ENCODE measurements at regions not wholly inside any gene's neighbourhood (a gene's known extent, or its start where the extent isn't known, plus 50 kb on each side); places are given as distances from the start of the nearest gene placed in this dataset.
"Not testable (repeated sequence)": the region's sequence is repeated elsewhere in the genome, so short reads cannot be mapped to it uniquely, and the experiment has no call there.

DNA sequence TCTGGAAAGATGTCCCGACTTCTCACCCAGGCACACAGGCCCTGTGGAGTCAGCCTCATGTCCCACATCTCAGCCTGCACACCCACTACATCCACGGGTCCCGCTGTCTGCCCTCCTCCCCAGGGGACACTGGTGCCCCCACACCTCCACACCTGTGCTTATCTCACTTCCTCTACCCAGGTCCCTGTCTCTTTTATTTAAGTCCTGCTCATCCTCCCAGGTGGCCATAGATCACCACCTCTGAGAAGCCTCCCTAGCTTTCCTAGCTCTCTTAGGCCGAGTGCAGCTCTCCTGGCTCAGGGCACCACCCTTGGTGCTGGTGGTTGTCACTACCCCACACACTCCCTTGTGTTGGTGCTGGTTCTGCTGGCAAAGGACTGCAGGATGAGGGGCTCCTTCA is 143.6 kb upstream of the PITX1 start:
- DNase-seq = no peak

DNA sequence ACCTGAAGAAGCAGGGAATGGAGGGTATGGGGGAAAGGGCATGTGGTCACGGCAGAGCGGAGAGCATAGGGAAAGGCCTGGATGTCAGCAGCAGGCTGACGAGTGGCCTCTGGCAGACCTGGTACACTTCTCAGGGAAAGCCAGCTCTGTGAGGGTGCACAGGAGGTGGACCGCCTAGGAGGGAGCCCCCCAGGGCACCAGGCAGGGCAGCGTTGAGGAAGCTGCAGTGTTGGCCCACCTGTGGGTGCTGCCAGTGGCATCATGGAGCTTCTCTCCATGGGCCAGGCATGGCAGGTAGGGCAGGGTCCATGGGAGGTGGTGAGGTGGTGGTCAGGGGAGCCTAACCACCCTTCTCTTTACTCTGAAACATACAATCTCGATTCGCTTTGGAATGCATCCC is 143.0 kb upstream of the PITX1 start:
- no peak for DNase-seq

GRCh38 chr5:135174315-135175096 is 140.5 kb upstream of the PITX1 start:
- DNase-seq = no peak

- no peak for DNase-seq
Measured at GRCh38 chr5:135173662-135174290, 139.7 kb upstream of the PITX1 start.

DNA sequence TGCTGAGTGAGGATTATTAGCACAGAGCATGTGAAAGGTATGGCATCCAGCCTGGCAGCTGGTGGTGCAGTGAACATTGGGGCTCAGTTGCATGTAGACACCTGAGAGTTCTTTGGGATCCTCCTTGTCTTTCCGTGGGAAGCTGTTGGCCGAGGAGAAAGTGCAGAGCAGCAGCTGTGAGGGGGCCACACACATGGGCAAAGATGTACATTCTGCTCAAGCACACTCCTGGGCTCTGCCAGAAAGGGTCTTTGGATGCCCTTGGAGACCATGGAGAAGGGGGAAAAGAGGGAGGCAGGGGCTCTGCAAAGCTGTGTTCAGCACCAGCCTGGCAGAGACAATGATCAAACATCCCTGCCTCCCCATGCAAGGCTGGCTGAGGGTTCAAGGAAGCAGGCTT is 138.7 kb upstream of the PITX1 start:
- no peak for DNase-seq

DNA sequence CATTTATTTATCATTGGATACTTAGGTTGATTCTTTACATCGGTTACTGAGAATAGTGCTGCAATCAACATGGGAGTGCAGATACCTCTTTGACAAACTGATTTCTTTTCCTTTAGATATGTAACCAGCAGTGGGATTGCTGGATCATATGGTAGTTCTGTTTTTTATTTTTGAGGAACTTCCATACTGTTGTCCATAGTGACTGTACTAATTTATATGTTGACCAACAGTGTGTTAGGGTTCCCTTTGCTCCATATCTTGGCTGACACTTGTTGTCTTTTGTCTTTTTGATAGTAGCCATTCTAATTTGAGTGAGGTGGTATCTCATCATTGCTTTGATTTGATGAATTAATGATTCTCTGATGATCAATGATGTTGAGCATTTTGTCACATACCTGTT is 137.3 kb upstream of the PITX1 start:
- no peak for DNase-seq

DNA sequence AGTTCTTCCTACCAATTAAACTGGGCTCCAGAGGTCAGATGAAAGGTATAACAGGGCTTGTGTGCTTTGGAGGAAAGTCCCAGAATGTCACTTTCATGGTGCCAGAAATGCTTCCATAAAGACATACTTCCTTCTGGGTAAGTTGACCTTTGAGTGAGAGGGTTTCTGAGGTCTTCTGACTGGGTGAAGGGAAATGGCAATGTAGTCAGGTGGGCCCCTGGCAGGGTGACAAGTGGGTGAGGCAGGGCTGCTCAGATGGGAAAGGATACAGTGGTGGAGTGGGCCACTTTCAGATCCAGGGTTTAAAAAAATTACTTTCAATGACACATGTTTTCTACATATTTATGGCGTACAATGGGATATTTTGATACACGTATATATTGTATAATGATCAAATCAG is 136.5 kb upstream of the PITX1 start:
- DNase-seq = no peak

DNA sequence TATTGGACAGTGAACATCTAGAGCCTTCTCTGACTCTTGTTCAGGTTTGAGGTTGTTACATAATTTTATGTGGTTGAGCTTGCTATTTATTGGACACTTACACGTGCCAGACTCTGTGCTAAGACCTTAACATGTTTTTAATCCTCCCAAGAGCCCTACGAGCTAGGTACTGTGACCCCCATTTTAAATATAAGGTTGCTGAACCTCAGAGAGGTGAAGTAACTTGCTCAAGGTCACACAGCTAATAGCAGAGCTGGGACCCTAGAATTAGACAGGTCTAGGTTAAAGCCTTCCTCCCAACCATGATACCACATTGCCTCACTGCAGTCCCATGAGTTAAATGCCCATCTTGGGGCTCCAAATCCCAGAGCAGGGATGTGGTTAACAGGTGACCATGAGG is 135.7 kb upstream of the PITX1 start:
- DNase-seq = no peak

DNA sequence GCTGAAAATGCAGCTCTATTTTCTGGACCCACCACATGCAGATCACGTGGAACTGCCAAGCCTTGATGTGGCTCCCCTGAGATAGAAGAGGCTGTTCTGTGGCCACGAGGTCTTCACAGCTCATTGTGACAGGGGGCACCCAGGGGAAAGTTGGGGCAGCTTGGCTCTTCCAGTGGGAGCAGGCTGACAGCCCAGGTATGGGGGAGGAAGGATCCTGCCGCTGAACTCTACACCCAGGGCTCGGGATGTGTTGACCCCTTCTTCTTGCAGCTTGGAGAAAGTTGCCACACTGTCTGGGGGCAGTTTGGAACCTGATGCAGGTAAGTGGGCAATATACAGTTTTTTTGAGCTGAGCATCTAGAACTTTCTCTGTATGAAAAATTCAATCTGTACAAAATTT is 133.6 kb upstream of the PITX1 start:
- DNase-seq = no peak

DNA sequence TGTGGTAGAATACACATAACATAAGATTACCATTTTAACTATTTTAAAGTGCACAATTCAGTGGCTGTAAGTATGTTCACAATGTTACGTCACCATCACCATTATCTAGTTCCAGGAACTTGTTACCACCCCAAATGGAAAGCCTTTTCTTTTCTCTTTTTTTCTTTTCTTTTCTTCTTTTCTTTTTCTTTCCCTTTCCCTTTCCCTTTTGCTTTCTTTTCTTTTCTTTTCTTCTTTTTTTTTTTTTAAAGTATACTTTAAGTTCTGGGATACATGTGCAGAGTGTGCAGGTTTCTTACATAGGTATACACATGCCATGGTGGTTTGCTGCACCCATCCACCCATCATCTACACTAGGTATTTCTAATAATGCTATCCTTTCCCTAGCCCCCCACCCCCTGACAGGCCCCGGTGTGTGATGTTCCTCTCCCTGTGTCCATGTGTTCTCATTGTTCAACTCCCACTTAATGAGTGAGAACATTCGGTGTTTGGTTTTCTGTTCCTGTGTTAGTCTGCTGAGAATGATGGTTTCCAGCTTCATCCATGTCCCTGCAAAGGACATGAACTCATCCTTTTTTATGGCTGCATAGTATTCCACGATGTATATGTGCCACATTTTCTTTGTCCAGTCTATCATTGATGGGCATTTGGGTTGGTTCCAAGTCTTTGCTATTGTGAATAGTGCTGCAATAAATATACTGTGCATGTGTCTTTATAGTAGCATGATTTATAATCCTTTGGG is 131.0 kb upstream of the PITX1 start:
- not testable (repeated sequence) for DNase-seq

DNA sequence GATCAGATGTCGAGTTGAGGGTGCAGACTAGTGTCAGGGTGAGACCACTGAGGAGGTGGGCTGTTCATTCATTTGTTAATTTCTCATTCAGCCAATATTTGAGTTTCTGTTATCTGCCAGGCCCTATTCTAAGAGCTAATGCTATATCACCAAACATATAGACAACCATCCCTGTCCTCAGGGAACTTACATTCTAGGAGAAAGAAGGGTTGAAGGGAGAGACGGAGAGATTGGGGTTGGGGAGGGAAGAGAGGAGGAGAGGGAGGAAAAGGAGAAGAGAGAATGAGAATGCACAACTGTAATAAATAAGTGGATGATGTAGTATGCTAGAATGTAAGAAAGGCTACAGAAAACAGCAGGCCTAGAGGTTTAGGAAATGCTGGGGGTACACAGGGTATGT is 129.9 kb upstream of the PITX1 start:
- no peak for DNase-seq

- DNase-seq = no peak
Measured at GRCh38 chr5:135163391-135163790, 129.4 kb upstream of the PITX1 start.

- DNase-seq = no peak
Measured at GRCh38 chr5:135162661-135163265, 128.7 kb upstream of the PITX1 start.

GRCh38 chr5:135161221-135161620 is 127.2 kb upstream of the PITX1 start:
- no peak for DNase-seq

- no peak for DNase-seq
Measured at GRCh38 chr5:135160036-135160675, 126.1 kb upstream of the PITX1 start.

- DNase-seq = no peak
Measured at GRCh38 chr5:135159626-135160025, 125.6 kb upstream of the PITX1 start.

DNA sequence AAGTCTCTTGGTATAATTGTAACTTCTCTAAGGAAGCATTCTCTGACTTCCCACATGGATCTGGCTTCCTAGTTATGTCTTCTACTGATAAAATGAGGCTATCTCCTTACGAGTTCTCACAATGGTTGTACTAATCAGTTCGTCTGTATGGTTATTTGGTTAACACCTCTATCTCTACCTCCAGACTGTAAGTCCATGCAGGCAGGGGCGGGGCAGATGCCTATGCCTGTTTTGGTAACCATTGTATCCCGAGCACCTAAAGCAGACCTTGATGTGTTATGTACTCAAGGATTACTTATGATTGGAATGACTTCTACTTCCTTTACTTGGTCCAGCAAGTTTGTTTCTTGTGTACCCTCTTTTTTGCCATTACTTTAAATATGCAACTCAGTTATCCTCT is 125.0 kb upstream of the PITX1 start:
- no peak for DNase-seq

DNA sequence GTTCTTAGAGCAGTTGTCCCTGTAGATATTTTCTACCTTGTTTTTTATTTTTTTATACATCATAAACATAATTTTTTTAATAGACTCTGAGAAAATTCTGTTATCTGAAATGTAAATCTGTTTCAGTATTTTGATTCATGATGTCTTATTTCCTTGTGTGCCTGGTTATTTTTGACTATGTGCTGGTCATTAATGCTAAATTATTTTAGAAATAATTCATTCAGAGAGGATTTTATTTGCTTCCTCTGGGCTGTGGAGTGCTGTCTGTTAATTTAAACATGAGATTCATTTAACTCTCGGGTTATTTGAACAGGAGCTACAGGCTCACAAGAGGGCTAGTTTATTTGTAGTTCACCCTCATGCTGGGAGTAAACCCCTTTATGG is 124.3 kb upstream of the PITX1 start:
- DNase-seq = no peak

DNA sequence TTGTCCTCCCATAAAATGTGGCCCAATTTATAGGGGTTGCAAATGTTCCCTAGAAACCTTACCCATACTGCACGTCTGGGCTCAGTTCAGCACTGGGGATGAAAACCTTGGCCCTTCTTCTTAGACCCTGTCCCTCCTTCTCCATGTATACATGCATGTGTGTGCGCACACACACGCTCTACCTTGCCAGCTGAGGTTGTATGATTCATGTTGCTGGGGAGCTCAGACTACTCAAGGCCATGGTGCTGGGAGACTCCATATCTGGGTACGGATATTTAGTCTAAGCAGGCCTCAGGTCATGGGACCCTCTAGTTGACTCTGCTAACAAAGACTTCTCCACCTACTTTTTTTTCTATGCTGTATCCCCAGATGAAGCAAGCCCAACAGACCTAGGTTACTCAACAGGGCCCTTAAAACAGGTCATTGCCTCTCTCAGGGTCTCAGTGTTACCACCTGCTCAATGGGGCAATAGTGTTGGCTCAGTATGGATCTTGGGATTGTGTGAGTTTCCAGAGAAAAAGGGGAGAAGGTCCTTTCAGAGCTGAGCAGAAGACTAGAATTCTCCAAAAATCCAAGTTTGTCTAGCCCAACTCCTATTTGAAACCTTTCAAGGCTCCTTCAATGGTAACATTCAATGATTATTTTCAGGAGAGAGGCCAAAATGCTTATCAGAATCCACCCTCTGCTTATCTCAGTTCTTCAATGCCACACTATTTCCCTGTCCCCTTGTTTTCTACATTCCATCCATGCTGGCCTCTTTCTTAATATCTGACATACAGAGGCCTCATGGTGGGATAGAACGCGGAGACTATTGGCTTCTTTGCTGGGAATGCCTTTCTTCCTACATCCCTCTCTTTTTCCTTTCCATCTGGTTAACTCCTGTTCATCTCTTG is 123.6 kb upstream of the PITX1 start:
- no peak for DNase-seq

- DNase-seq = no peak
Measured at GRCh38 chr5:135156715-135157404, 122.8 kb upstream of the PITX1 start.

- no peak for DNase-seq
Measured at GRCh38 chr5:135156337-135156714, 122.3 kb upstream of the PITX1 start.

All from fibroblast of skin of back (primary cell).